HepG2 (cell line): ENCODE measurements at regions not wholly inside any gene's neighbourhood (a gene's known extent, or its start where the extent isn't known, plus 50 kb on each side); places are given as distances from the start of the nearest gene placed in this dataset.

Experiments
- AKNA ChIP-seq: sonication (generic); formaldehyde crosslinking; IDR thresholded peaks from 2 replicates; pipeline ENCODE4 v1.4.0; 2020; ENCODE audit warnings: missing genetic modification reagents, borderline replicate concordance
- JUN ChIP-seq: sonication (generic); formaldehyde crosslinking; IDR thresholded peaks from 2 replicates; pipeline ENCODE4 v1.4.0; 2020; ENCODE audit warnings: mild to moderate bottlenecking, missing genetic modification reagents
- MTA3 ChIP-seq: sonication (generic); formaldehyde crosslinking; IDR thresholded peaks from 2 replicates; pipeline ENCODE4 v1.4.0; 2020; ENCODE audit warnings: missing genetic modification reagents
- SNAPC2 ChIP-seq: sonication (generic); formaldehyde crosslinking; IDR thresholded peaks from 2 replicates; pipeline ENCODE4 v1.8.1; 2022; ENCODE audit warnings: mild to moderate bottlenecking, missing genetic modification reagents
- TEAD2 ChIP-seq: sonication (generic); formaldehyde crosslinking; IDR thresholded peaks from 2 replicates; pipeline ENCODE4 v1.9.0; 2021; ENCODE audit warnings: missing genetic modification reagents
- ZBTB44 ChIP-seq: sonication (generic); formaldehyde crosslinking; IDR thresholded peaks from 2 replicates; pipeline ENCODE4 v1.4.0; 2020; ENCODE audit warnings: missing genetic modification reagents
- ZNF382 ChIP-seq: sonication (generic); formaldehyde crosslinking; IDR thresholded peaks from 2 replicates; pipeline ENCODE4 v1.5.0; 2020; ENCODE audit warnings: missing genetic modification reagents, mild to moderate bottlenecking, borderline replicate concordance
- ZNF432 ChIP-seq: sonication (generic); formaldehyde crosslinking; IDR thresholded peaks from 2 replicates; pipeline ENCODE4 v1.5.0; 2020; ENCODE audit warnings: missing genetic modification reagents, mild to moderate bottlenecking, borderline replicate concordance
- ZNF839 ChIP-seq: sonication (generic); formaldehyde crosslinking; IDR thresholded peaks from 2 replicates; pipeline ENCODE4 v1.4.0; 2020; ENCODE audit warnings: missing genetic modification reagents, mild to moderate bottlenecking, borderline replicate concordance

GRCh38 chr11:131079036-131079435 lies 162.8 kb upstream of the SNX19 start (continued):
- no peak for TF ChIP-seq AKNA (CRISPR knock-in tag)
- TF ChIP-seq ZBTB44 (CRISPR knock-in tag), result no peak
- no peak for TF ChIP-seq ZNF382
- no peak for TF ChIP-seq TEAD2
- no peak for TF ChIP-seq ZNF432 (CRISPR knock-in tag)
- TF ChIP-seq MTA3 (CRISPR knock-in tag), result no peak
- TF ChIP-seq SNAPC2 (CRISPR knock-in tag), result no peak
- TF ChIP-seq JUN (CRISPR knock-in tag), result no peak
- no peak for TF ChIP-seq ZNF839 (CRISPR knock-in tag)
